Adrenal gland (tissue), 9 donors: ENCODE measurements at regions not wholly inside any gene's neighbourhood (a gene's known extent, or its start where the extent isn't known, plus 50 kb on each side); places are given as distances from the start of the nearest gene placed in this dataset.

Experiments
- DNase-seq, 7 donors: peaks; one replicate each; pipeline ENCODE4 v3.0.0-alpha.2; 2019 to 2020
- H3K27ac ChIP-seq, 5 donors: fragments of 200-600 bp; sonication (generic) in 4 of 5; 1 replicate in 3 of 5; 2 replicates in 2 of 5; pipeline versions ENCODE4 v1.5.1 to v1.8.0; 2016 to 2020; ENCODE audit warnings: mild to moderate bottlenecking in 1 of 5
- H3K27me3 ChIP-seq: fragments of 200-600 bp; 2 replicates; pipeline ENCODE4 v1.8.0; 2021
- H3K36me3 ChIP-seq, 2 donors: fragments of 200-600 bp; replicated peaks in 1 of 2; 1 replicate in 1 of 2; 2 replicates in 1 of 2; pipeline versions ENCODE4 v1.5.1 to v1.8.0; 2018 to 2022
- H3K4me1 ChIP-seq, 2 donors: fragments of 200-600 bp; replicated peaks in 1 of 2; 1 replicate in 1 of 2; 2 replicates in 1 of 2; pipeline versions ENCODE4 v1.5.1 to v1.8.0; 2018 to 2021
- H3K4me3 ChIP-seq, 4 donors: fragments of 200-600 bp; sonication (generic) in 3 of 4; one replicate each; pipeline ENCODE4 v1.5.1; 2016 to 2018
- H3K9me3 ChIP-seq, 3 donors: fragments of 200-600 bp; sonication (generic) in 1 of 3; replicated peaks in 1 of 3; 1 replicate in 2 of 3; 2 replicates in 1 of 3; pipeline versions ENCODE4 v1.5.1 to v1.8.0; 2016 to 2021
- POLR2A ChIP-seq, 2 donors: fragments of 450-650 bp; IDR thresholded peaks; one replicate each; pipeline ENCODE4 v1.6.1; 2017; ENCODE audit warnings: antibody characterized with exemption in 2 of 2, mild to moderate bottlenecking in 2 of 2, moderate library complexity in 1 of 2
- WGBS, 4 donors: extraction: QIAGEN DNeasy Blood & Tissue Kit in 2 of 4; methylation state at CpG; one replicate each; pipeline versions ENCODE4 v1.1.5 to v1.1.7; 2013 to 2017; 5-methylcytosine and 5-hydroxymethylcytosine counted together
- intact Hi-C, 2 donors: fragments of 100-400 bp; cut with DNase I; formaldehyde crosslinking; loops; one replicate each; pipeline versions ENCODE4 v1.14.1 to v1.15.0; 2022 to 2023
- TF ChIP-seq, protein P1 (sequence below), 6 experiments: fragments of 450-650 bp in 4 of 6; fragments of 200-600 bp in 2 of 6; sonication (generic) in 1 of 6; IDR thresholded peaks; 1 replicate in 5 of 6; 2 replicates in 1 of 6; pipeline versions ENCODE4 v1.5.1 to v1.8.0; 2016 to 2021; ENCODE audit warnings: antibody characterized with exemption in 6 of 6, mild to moderate bottlenecking in 2 of 6, moderate library complexity in 1 of 6
- donor health status: healthy with polysubstance abuse.
- donor health status: Bipolar disorder and iron deficiency.
- donor health status: DM: yes; HTN: yes; CAD: no.
- donor health status: DM: no; HTN: no; CAD: no.
- donor health status: DM: no; HTN: no; CAD: no.

DNA sequence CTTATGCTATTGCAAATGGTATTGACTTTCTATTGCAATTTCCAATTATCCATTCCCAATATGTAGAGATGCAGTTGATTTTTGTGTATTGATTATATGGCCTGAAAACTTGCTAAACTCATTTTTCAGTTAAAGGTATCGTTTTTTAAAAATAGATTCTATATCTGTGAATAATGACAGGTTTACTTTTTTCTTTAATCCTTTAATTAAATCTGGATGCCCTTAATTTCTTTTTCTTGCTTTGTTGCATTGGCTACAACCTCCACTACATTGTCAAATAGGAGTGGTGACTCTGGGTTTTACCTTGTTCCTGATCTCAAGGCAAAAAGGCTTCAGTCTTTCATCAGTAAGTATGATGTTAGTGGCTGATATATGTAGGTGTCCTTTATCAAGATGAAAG is 522.4 kb downstream of the MATN1 start:
- 49 to 72% (median 53%) methylated on average over 1 of the region's 1 CpG for WGBS, 4 donors
- DNase-seq = no peak
- TF ChIP-seq POLR2A (IDR thresholded peaks at IDR 0.05) = no peak
- TF ChIP-seq, protein P1, sequence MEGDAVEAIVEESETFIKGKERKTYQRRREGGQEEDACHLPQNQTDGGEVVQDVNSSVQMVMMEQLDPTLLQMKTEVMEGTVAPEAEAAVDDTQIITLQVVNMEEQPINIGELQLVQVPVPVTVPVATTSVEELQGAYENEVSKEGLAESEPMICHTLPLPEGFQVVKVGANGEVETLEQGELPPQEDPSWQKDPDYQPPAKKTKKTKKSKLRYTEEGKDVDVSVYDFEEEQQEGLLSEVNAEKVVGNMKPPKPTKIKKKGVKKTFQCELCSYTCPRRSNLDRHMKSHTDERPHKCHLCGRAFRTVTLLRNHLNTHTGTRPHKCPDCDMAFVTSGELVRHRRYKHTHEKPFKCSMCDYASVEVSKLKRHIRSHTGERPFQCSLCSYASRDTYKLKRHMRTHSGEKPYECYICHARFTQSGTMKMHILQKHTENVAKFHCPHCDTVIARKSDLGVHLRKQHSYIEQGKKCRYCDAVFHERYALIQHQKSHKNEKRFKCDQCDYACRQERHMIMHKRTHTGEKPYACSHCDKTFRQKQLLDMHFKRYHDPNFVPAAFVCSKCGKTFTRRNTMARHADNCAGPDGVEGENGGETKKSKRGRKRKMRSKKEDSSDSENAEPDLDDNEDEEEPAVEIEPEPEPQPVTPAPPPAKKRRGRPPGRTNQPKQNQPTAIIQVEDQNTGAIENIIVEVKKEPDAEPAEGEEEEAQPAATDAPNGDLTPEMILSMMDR (IDR thresholded peaks at IDR 0.05) = no peak
- no peaks in the 10 kb centered on the region for H3K36me3 ChIP-seq
- no peak overlapping the region for H3K27ac ChIP-seq
- no peak overlapping the region for H3K4me3 ChIP-seq
- H3K4me1 ChIP-seq = no peaks in the 10 kb centered on the region
- intact Hi-C loops = no loop called here
- no peaks in the 10 kb centered on the region for H3K27me3 ChIP-seq
- no peaks in the 10 kb centered on the region for H3K9me3 ChIP-seq

DNA sequence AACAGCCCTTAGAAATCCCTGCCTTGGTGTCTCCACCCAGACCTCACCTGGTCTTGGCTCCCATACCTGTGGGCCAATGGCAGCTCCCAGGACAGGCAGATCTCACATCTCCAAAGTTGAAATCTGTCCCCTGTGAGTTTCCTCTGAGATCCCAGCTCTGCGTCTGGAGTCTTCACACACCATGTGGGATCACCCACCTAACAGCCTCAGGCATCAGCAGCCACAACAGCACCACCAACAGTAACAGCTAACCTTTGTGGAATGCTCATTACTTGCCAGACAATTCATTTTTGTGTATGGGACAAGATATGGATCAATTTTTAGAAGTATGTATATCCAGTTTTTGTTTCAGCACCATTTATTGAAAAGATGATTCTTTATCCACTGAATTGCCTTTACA is 523.2 kb downstream of the MATN1 start:
- WGBS, 4 donors = 60 to 93% (median 78%) methylated on average over 1 of the region's 1 CpG
- no peak for DNase-seq
- TF ChIP-seq, protein P1 (IDR thresholded peaks at IDR 0.05) = no peak
- no peak for TF ChIP-seq POLR2A (IDR thresholded peaks at IDR 0.05)
- Histone ChIP-seq H3K36me3 (no peaks in the 10 kb centered on the region), H3K27me3 (no peaks in the 10 kb centered on the region), H3K4me1 (no peaks in the 10 kb centered on the region), H3K9me3 (no peaks in the 10 kb centered on the region), H3K4me3 (no peak overlapping the region), H3K27ac (no peak overlapping the region)
- intact Hi-C loops = no loop called here

DNA sequence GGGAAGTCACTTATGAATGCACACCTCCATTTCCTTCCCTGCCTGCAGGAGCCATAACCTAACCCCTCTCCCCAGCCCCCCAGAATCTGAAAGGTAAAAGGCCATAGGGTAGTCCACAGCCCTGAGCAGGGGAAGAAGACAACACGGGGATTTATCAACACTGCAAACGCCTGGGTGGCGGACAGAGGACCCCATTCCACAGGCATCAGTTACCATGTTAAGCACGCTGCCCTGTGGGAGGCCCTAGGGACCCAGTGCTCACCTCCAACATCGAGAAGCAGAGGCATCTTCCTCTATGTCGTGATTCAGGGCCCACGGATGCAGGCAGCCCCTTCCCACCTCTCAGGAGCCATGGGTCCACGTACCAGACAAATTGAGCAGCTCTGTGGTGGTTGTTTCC is 523.8 kb downstream of the MATN1 start:
- intact Hi-C loops = no loop called here
- TF ChIP-seq, protein P1 (IDR thresholded peaks at IDR 0.05) = no peak
- no peak for TF ChIP-seq POLR2A (IDR thresholded peaks at IDR 0.05)
- Histone ChIP-seq H3K4me1 (no peaks in the 10 kb centered on the region), H3K4me3 (no peak overlapping the region), H3K36me3 (no peaks in the 10 kb centered on the region), H3K27ac (no peak overlapping the region), H3K27me3 (no peaks in the 10 kb centered on the region), H3K9me3 (no peaks in the 10 kb centered on the region)
- 61 to 79% (median 67%) methylated on average over 7 to 8 of the region's 8 CpGs for WGBS, 4 donors
- DNase-seq = no peak

DNA sequence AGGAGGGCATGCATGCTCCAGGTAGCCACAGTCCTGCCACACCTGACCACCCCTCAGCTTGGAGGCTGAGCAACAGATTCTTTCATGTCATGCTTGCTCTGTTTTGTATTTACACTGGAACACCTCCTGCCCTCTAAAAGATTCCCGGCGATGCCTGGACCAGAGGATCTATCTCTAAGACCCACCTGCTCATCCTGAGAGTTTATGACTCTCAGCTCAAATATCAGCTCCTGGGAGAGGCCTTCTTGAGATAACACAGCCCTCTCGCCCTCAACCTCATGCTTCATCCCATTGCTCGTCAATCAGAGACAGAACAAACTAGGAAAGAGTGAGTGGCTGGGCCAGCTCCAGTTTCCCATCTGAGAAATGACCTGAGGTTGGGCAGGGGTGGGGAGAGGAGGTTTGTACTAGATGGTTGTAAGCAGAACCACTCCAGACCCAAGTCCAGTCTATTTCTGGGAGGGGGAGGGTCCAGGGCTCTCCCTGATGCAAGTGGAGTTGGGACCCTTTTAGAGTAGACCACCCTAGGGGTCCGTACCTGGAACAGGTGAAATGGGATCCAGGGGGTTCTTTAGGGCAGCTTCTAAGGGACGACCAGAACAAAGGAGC is 524.5 kb downstream of the MATN1 start:
- no peak overlapping the region for H3K4me3 ChIP-seq
- H3K27me3 ChIP-seq = no peaks in the 10 kb centered on the region
- H3K4me1 ChIP-seq = no peaks in the 10 kb centered on the region
- no peak for DNase-seq
- H3K27ac ChIP-seq = no peak overlapping the region
- no peaks in the 10 kb centered on the region for H3K36me3 ChIP-seq
- TF ChIP-seq POLR2A (IDR thresholded peaks at IDR 0.05) = no peak
- TF ChIP-seq, protein P1 (IDR thresholded peaks at IDR 0.05) = no peak
- intact Hi-C loops = no loop called here
- no peaks in the 10 kb centered on the region for H3K9me3 ChIP-seq
- 51 to 73% (median 58%) methylated on average over 6 of the region's 6 CpGs for WGBS, 4 donors
